Testis (tissue), 2 donors: ENCODE measurements at regions not wholly inside any gene's neighbourhood (a gene's known extent, or its start where the extent isn't known, plus 50 kb on each side); places are given as distances from the start of the nearest gene placed in this dataset.

ENCODE experiments used
- CTCF ChIP-seq, 3 experiments: fragments of 450-650 bp in 2 of 3; fragments of 200-600 bp in 1 of 3; sonication (generic) in 1 of 3; IDR thresholded peaks; one replicate each; pipeline ENCODE4 v1.5.1; 2016 to 2019; ENCODE audit warnings: antibody characterized with exemption in 3 of 3, mild to moderate bottlenecking in 2 of 3, moderate library complexity in 1 of 3
- POLR2A ChIP-seq: fragments of 450-650 bp; IDR thresholded peaks from one replicate; pipeline ENCODE4 v1.6.1; 2017; ENCODE audit warnings: antibody characterized with exemption, mild to moderate bottlenecking, moderate library complexity

GRCh38 chr7:109224100-109224499, 654.4 kb downstream of the DNAJB9 start:
- TF ChIP-seq CTCF (IDR thresholded peaks at IDR 0.05) (no peak), POLR2A (no peak)
